GM21367 (cell line): ENCODE measurements at regions not wholly inside any gene's neighbourhood (a gene's known extent, or its start where the extent isn't known, plus 50 kb on each side); places are given as distances from the start of the nearest gene placed in this dataset.
"Not testable (repeated sequence)": the region's sequence is repeated elsewhere in the genome, so short reads cannot be mapped to it uniquely, and the experiment has no call there.

Experiments used
- ATAC-seq: cut with Tn5 transposase; IDR thresholded peaks from one replicate; pipeline ENCODE4 v1.9.1; 2021; ENCODE audit not compliant: unreplicated experiment

- ATAC-seq = no peak
These were observed 606.8 kb downstream of the LTN1 start for GRCh38 chr21:28385845-28386244.

GRCh38 chr21:28381000-28381745, 611.5 kb downstream of the LTN1 start:
- ATAC-seq = not testable (repeated sequence)

DNA sequence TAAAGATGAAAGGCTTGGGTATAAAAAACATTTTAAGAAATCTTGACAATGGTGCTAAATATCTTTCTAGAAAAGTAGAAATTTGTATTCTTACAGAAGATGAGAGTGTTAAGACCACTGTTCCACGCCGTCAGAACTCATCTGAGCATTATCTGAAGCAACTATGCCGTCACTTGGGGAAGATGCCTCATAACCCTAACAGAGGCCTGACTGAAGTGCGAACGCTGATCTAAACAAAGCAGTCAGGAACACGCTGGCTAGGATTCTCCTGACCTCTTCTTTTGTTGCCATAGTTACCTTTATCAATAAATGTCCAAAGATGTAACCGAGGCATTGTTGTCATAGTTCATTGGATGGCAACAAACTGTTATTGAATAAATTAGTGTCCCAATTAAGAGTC, 612.4 kb downstream of the LTN1 start:
- ATAC-seq = no peak

GRCh38 chr21:28378026-28378425, 614.7 kb downstream of the LTN1 start:
- no peak for ATAC-seq

DNA sequence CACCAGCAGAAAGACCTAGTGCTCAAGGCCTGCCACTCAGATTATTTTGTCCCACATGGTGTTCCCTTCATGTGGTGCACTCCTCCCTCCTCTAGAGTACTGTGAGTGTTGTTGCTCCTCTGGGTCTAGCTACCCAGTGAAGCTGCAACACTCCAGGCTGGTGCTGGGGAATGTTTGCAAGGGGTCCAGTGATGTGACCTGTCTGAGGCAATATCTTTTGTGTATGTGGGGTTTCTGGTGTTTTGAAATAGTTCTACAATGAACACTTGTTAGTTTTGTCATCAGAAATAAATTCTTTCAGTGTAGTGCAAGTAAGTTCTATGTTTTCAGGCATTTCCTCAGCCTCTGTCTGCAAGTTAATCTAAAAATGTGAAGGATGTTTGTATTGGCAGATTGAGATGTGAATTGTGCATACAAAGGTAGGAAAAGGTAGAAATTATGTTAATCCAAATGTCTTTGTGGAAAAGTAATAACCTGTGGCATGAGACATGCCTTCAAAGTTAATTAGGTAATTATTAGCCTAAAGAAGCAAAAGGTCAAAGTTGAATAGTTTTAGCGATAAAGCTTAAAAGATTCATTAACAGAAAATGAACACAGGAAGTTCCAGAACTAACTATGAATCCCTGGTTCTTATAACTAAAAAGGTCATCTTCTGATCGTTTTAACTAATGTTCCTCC, 616.8 kb downstream of the LTN1 start:
- no peak for ATAC-seq

- ATAC-seq = no peak
These were observed 617.8 kb downstream of the LTN1 start for GRCh38 chr21:28374881-28375280.

- ATAC-seq = no peak
These were observed 621.0 kb downstream of the LTN1 start for GRCh38 chr21:28371713-28372112.

GRCh38 chr21:28359300-28359699, 633.4 kb downstream of the LTN1 start:
- no peak for ATAC-seq

GRCh38 chr21:28358702-28359101, 634.0 kb downstream of the LTN1 start:
- no peak for ATAC-seq

DNA sequence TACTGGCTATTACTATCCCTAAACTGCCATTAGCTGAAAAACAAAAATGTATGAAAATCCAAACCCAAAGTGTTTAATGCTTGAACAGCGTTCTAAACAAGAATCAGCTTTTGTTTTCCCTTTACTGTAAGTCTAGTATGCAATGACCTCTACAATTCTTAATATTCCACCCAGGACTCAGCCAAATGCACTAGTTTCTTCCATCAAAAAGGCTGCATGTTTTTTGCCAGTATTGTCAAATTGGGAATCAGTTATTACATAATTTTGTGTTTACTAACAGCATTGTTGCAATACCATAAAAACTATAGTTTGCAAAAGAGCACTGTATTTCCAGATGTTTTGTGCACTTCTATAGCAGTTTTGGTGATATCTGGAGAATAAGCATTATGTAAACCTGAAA, 634.5 kb downstream of the LTN1 start:
- no peak for ATAC-seq

DNA sequence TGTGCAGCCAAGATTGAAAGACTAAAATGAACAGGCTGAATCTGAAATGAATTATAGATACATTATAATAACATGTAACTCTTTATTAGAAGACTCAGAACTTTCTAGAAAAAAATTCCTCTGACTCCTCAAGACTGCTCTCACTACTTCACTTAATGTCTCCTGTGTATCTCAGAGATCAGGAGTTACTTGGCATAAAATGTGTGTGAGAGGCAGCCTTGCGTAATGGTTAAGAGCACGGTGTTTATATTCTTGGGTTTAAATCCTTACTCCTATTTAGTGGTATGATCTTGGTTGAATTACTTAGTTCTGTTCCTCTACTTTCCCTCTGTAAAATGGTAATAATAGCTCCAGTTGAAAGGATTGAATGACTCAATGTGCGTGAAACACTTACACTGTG, 634.9 kb downstream of the LTN1 start:
- ATAC-seq = no peak

- ATAC-seq = no peak
These were observed 636.3 kb downstream of the LTN1 start for GRCh38 chr21:28356422-28356821.

DNA sequence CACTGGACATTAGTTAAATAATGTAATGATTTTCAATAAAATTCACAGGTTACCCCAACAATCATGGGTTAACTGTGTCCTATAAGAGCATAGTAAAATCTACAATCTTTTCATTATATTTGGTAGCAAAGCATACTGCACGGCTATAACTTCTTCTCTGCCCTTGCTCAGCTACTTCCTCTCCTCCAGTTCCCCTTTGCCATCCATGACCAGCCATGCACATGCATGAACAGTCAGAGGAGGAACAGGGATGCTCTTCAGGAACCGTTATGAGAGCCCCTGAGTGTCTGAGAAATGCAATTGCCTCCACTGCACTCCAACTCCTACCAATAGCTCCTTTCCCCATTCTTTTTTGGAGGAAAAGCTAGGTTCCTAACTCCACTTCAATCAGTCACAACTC, 646.7 kb downstream of the LTN1 start:
- no peak for ATAC-seq

GRCh38 chr21:28344985-28345384, 647.7 kb downstream of the LTN1 start:
- no peak for ATAC-seq

DNA sequence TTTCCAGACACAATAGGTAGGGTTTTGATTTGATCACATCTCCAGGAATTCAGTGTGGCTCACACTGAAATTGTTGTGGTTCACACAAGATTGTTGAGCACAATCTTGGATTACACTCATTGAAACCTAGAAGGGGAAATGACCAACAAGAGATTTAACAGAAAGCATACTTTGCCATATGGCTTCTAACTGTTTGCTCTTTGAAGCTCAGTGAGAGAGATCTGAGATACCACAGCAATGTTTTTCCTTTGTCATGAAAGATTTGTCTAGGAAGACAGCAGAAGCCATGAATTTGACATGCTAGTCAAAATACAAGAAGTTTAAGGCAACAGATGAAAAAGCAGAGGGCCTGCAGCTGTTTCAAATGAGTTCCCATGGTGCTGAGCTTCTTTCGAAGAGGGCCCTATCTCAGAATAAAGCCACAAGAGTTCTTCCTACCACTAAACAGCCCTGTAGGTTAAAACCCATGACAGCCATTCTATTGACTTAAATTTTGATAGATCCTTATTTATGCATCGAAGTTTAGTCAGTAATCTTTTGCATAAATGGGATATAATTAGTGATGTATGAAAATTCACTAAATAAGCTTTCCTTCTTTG, 650.4 kb downstream of the LTN1 start:
- no peak for ATAC-seq

- no peak for ATAC-seq
These were observed 653.3 kb downstream of the LTN1 start for GRCh38 chr21:28339403-28339802.

DNA sequence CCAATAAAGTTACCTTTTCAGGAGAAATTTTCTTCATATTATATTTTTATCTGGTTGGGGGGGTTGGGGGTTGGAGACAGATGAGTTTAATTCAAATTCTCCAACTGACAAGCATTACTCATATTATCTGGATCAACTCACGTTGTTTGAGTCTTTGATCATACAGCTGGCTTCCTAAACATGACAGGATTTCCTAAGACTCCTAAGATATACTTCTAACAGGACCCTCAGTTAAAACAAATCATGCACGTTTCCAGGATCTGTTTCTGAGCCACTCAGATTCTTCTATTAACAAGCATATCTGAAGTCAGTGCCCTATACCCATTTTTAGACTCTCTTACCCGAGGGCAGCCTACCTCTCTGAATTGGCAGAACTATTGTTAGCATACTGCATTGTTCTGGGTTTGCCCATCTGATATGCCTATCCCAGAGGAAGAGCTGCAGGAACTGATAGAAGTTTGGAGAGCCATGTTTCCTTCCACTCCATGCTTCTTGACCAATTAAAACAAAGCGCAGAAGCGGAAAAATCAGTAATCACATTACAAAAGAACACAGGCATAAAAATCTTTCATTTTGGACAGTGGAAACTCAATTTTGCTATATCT, 653.9 kb downstream of the LTN1 start:
- ATAC-seq = no peak

DNA sequence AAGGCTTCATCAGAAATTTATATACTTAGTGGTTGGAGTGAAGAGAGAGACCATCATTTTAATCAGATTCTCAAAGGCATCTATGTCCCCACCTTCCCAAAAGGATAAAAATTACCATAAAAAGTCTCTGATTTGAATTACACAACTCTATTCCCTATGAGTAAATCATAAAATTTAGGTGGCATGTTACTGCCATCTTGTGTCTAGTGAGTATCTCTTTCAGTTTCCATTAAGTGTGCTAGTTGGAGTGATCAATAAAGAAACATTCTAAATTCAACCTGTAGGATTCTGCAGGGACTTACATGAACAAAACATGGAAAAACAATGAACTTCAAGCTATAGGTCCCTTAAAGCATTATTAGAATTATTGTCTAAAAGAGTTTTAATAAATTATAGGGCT, 655.4 kb downstream of the LTN1 start:
- no peak for ATAC-seq

GRCh38 chr21:28336314-28336713, 656.4 kb downstream of the LTN1 start:
- ATAC-seq = no peak

GRCh38 chr21:28334407-28334806, 658.3 kb downstream of the LTN1 start:
- no peak for ATAC-seq

- ATAC-seq = no peak
These were observed 659.0 kb downstream of the LTN1 start for GRCh38 chr21:28333578-28334075.

- no peak for ATAC-seq
These were observed 659.9 kb downstream of the LTN1 start for GRCh38 chr21:28332796-28333195.
